ENCODE measurements at regions not wholly inside any gene's neighbourhood (a gene's known extent, or its start where the extent isn't known, plus 50 kb on each side); places are given as distances from the start of the nearest gene placed in this dataset.

GRCh38 chr9:14962193-14962882, 52.1 kb upstream of the FREM1 start:
- H3K36me3 ChIP-seq (replicated peaks; ENCODE audit: insufficient read depth, low read depth), result no peaks in the 10 kb centered on the region
- H4K20me1 ChIP-seq (ENCODE audit: insufficient read depth, poor library complexity, severe bottlenecking), result no peaks in the 10 kb centered on the region
- H3K4me2 ChIP-seq, result peak overlapping the region; percentile 45
- H3K9me3 ChIP-seq (ENCODE audit: low read depth), result no peaks in the 10 kb centered on the region
- no peak for DNase-seq (ENCODE audit: low spot score)
- 93% methylated on average over 4 of the region's 4 CpGs for WGBS (ENCODE audit: low lambda C conversion rate, missing lambda C conversion rate)
- no peak overlapping the region for H3K4me3 ChIP-seq
- H3K79me2 ChIP-seq, result no peaks in the 10 kb centered on the region
- H3K4me1 ChIP-seq (ENCODE audit: insufficient read depth), result no peaks in the 10 kb centered on the region
- H2AFZ ChIP-seq, result no peak overlapping the region
- no peaks in the 10 kb centered on the region for H3K27me3 ChIP-seq
- no peaks in the 10 kb centered on the region for H3K9me2 ChIP-seq (replicated peaks; ENCODE audit: insufficient read depth)
- TF ChIP-seq EZH2 (IDR thresholded peaks at IDR 0.05; ENCODE audit: borderline replicate concordance) (no peak), EZH2phosphoT487 (IDR thresholded peaks at IDR 0.05; ENCODE audit: low read depth, severe bottlenecking, unreplicated experiment) (no peak), CTCF (IDR thresholded peaks at IDR 0.05; ENCODE audit: poor library complexity) (no peak)
- peak overlapping the region; percentile 70 for H3K27ac ChIP-seq

- H3K79me2 ChIP-seq, result no peaks in the 10 kb centered on the region
- H4K20me1 ChIP-seq (ENCODE audit: insufficient read depth, poor library complexity, severe bottlenecking), result no peaks in the 10 kb centered on the region
- 83% methylated on average over 6 of the region's 6 CpGs for WGBS (ENCODE audit: low lambda C conversion rate, missing lambda C conversion rate)
- no peaks in the 10 kb centered on the region for H3K4me1 ChIP-seq (ENCODE audit: insufficient read depth)
- H3K4me3 ChIP-seq, result no peak overlapping the region
- no peak overlapping the region for H2AFZ ChIP-seq
- TF ChIP-seq EZH2 (IDR thresholded peaks at IDR 0.05; ENCODE audit: borderline replicate concordance), result no peak
- no peak for TF ChIP-seq CTCF (IDR thresholded peaks at IDR 0.05; ENCODE audit: poor library complexity)
- TF ChIP-seq EZH2phosphoT487 (IDR thresholded peaks at IDR 0.05; ENCODE audit: low read depth, severe bottlenecking, unreplicated experiment), result no peak
- H3K4me2 ChIP-seq, result peak overlapping the region; percentile 45
- H3K9me3 ChIP-seq (ENCODE audit: low read depth), result no peaks in the 10 kb centered on the region
- H3K27ac ChIP-seq, result peak overlapping the region; percentile 70
- no peaks in the 10 kb centered on the region for H3K9me2 ChIP-seq (replicated peaks; ENCODE audit: insufficient read depth)
- no peaks in the 10 kb centered on the region for H3K27me3 ChIP-seq
- no peaks in the 10 kb centered on the region for H3K36me3 ChIP-seq (replicated peaks; ENCODE audit: insufficient read depth, low read depth)
- DNase-seq (ENCODE audit: low spot score), result peak; percentile 58
Observed at GRCh38 chr9:14961372-14962068, 51.3 kb upstream of the FREM1 start.

GRCh38 chr9:14960881-14961280, 50.7 kb upstream of the FREM1 start:
- Histone ChIP-seq H3K79me2 (no peaks in the 10 kb centered on the region), H3K9me2 (replicated peaks; ENCODE audit: insufficient read depth) (no peaks in the 10 kb centered on the region), H3K4me2 (peak overlapping the region; percentile 30), H3K27me3 (no peaks in the 10 kb centered on the region), H4K20me1 (ENCODE audit: insufficient read depth, poor library complexity, severe bottlenecking) (no peaks in the 10 kb centered on the region), H3K9me3 (ENCODE audit: low read depth) (no peaks in the 10 kb centered on the region), H3K4me1 (ENCODE audit: insufficient read depth) (no peaks in the 10 kb centered on the region), H2AFZ (no peak overlapping the region), H3K27ac (peak overlapping the region; percentile 56), H3K36me3 (replicated peaks; ENCODE audit: insufficient read depth, low read depth) (no peaks in the 10 kb centered on the region), H3K4me3 (no peak overlapping the region)
- TF ChIP-seq EZH2 (IDR thresholded peaks at IDR 0.05; ENCODE audit: borderline replicate concordance) (no peak), EZH2phosphoT487 (IDR thresholded peaks at IDR 0.05; ENCODE audit: low read depth, severe bottlenecking, unreplicated experiment) (no peak), CTCF (IDR thresholded peaks at IDR 0.05; ENCODE audit: poor library complexity) (no peak)
- no peak for DNase-seq (ENCODE audit: low spot score)
- 94% methylated on average over 4 of the region's 4 CpGs for WGBS (ENCODE audit: low lambda C conversion rate, missing lambda C conversion rate)
